ENCODE measurements at regions not wholly inside any gene's neighbourhood (a gene's known extent, or its start where the extent isn't known, plus 50 kb on each side); places are given as distances from the start of the nearest gene placed in this dataset.

DNA sequence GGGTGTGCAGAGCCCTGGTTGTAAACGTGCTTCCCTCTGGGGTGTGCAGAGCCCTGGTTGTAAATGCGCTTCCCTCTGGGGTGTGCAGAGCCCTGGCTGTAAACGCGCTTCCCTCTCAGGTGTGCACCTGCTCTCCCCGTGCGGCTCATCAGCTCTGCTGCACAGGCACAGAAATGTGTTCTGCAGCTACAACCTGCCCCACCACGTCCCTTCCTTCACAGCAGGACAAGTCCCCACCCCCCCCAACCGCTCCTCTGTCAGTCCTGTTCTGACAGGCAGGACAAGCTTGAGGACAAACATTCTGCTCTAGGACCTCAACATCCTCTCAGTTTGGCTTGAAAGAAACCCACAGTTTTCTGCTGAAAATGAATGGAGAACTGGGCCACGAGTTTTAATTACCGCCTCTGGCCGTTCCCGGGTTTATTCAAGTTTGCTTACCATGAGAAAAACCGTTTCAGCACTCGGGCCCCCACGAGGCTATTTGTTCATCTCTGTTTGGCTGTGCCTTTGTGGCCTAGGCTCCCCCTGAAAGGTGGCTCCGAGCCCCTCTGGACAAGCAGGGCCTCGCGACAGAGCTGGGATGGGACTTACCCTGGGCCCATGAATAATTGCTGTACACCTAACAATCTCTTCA lies 81.0 kb upstream of the ASB18 start:
- no peak overlapping the region for H3K27ac ChIP-seq
- H4K20me1 ChIP-seq (ENCODE audit: insufficient read depth, poor library complexity, severe bottlenecking) = no peaks in the 10 kb centered on the region
- H3K9me2 ChIP-seq (replicated peaks; ENCODE audit: insufficient read depth) = no peaks in the 10 kb centered on the region
- no peak overlapping the region for H2AFZ ChIP-seq
- H3K27me3 ChIP-seq = no peaks in the 10 kb centered on the region
- WGBS (ENCODE audit: low lambda C conversion rate, missing lambda C conversion rate) = 86% methylated on average over 17 of the region's 18 CpGs
- no peak for DNase-seq (ENCODE audit: low spot score)
- no peak for TF ChIP-seq CTCF (IDR thresholded peaks at IDR 0.05; ENCODE audit: poor library complexity)
- no peak for TF ChIP-seq EZH2 (IDR thresholded peaks at IDR 0.05; ENCODE audit: borderline replicate concordance)
- no peak for TF ChIP-seq EZH2phosphoT487 (IDR thresholded peaks at IDR 0.05; ENCODE audit: low read depth, severe bottlenecking, unreplicated experiment)
- H3K36me3 ChIP-seq (replicated peaks; ENCODE audit: insufficient read depth, low read depth) = no peaks in the 10 kb centered on the region
- H3K79me2 ChIP-seq = no peaks in the 10 kb centered on the region
- no peaks in the 10 kb centered on the region for H3K9me3 ChIP-seq (ENCODE audit: low read depth)
- no peaks in the 10 kb centered on the region for H3K4me1 ChIP-seq (ENCODE audit: insufficient read depth)
- H3K4me3 ChIP-seq = no peak overlapping the region
- H3K4me2 ChIP-seq = no peak overlapping the region

DNA sequence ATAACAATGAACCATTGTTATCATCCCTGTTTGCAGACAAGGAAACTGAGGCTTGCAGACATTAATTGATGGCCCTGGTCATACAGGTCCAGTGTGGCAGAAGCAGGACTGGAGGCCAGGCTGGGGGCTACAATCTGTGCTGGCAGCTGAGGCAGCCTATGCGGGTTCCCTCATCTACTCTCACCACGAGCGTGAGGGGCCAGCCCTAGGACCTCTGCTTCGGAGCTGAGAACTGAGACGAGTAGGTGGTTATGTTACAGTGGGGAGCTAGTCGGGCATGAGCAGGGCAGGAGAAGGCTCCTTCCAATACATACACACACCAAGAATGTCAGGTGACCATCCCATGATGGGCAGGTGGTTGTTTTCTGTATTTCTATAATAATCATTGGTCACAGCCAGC lies 82.2 kb upstream of the ASB18 start:
- H2AFZ ChIP-seq = no peak overlapping the region
- no peak for DNase-seq (ENCODE audit: low spot score)
- no peak overlapping the region for H3K27ac ChIP-seq
- H3K79me2 ChIP-seq = no peaks in the 10 kb centered on the region
- H3K4me3 ChIP-seq = no peak overlapping the region
- H3K4me1 ChIP-seq (ENCODE audit: insufficient read depth) = no peaks in the 10 kb centered on the region
- 97% methylated on average over 6 of the region's 6 CpGs for WGBS (ENCODE audit: low lambda C conversion rate, missing lambda C conversion rate)
- no peak for TF ChIP-seq CTCF (IDR thresholded peaks at IDR 0.05; ENCODE audit: poor library complexity)
- TF ChIP-seq EZH2phosphoT487 (IDR thresholded peaks at IDR 0.05; ENCODE audit: low read depth, severe bottlenecking, unreplicated experiment) = no peak
- no peak for TF ChIP-seq EZH2 (IDR thresholded peaks at IDR 0.05; ENCODE audit: borderline replicate concordance)
- H3K9me3 ChIP-seq (ENCODE audit: low read depth) = no peaks in the 10 kb centered on the region
- H3K9me2 ChIP-seq (replicated peaks; ENCODE audit: insufficient read depth) = no peaks in the 10 kb centered on the region
- H3K27me3 ChIP-seq = no peaks in the 10 kb centered on the region
- no peaks in the 10 kb centered on the region for H3K36me3 ChIP-seq (replicated peaks; ENCODE audit: insufficient read depth, low read depth)
- H3K4me2 ChIP-seq = no peak overlapping the region
- no peaks in the 10 kb centered on the region for H4K20me1 ChIP-seq (ENCODE audit: insufficient read depth, poor library complexity, severe bottlenecking)

DNA sequence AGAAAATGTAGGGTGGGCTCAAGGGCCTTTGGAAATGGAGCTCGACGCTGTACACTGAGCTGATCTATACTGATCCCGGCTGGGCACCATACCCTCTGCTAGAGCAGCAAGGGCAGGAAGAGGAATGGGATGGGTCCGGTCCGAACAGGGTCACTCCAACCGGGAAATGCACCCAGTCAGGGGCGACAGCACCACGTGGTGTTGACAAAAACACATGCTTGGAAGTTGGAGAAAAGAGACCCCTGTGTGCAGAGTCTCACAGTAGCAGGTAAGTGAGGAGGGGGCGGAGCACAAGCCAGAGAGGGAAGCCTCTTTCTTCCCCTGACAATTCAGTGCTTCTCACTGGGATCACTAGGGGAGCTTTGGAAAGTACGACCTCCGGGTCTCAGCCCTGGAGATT lies 84.1 kb upstream of the ASB18 start:
- H2AFZ ChIP-seq = no peak overlapping the region
- H3K4me3 ChIP-seq = no peak overlapping the region
- no peak for DNase-seq (ENCODE audit: low spot score)
- H4K20me1 ChIP-seq (ENCODE audit: insufficient read depth, poor library complexity, severe bottlenecking) = no peaks in the 10 kb centered on the region
- WGBS (ENCODE audit: low lambda C conversion rate, missing lambda C conversion rate) = 84% methylated on average over 11 of the region's 11 CpGs
- H3K9me2 ChIP-seq (replicated peaks; ENCODE audit: insufficient read depth) = no peaks in the 10 kb centered on the region
- no peaks in the 10 kb centered on the region for H3K27me3 ChIP-seq
- H3K4me1 ChIP-seq (ENCODE audit: insufficient read depth) = no peaks in the 10 kb centered on the region
- H3K4me2 ChIP-seq = no peak overlapping the region
- no peaks in the 10 kb centered on the region for H3K36me3 ChIP-seq (replicated peaks; ENCODE audit: insufficient read depth, low read depth)
- no peak overlapping the region for H3K27ac ChIP-seq
- TF ChIP-seq EZH2 (IDR thresholded peaks at IDR 0.05; ENCODE audit: borderline replicate concordance) (no peak), EZH2phosphoT487 (IDR thresholded peaks at IDR 0.05; ENCODE audit: low read depth, severe bottlenecking, unreplicated experiment) (no peak), CTCF (IDR thresholded peaks at IDR 0.05; ENCODE audit: poor library complexity) (no peak)
- H3K9me3 ChIP-seq (ENCODE audit: low read depth) = no peaks in the 10 kb centered on the region
- H3K79me2 ChIP-seq = no peaks in the 10 kb centered on the region

All from hepatocyte (in vitro differentiated cells).